Testis (tissue), 2 donors: ENCODE measurements at regions not wholly inside any gene's neighbourhood (a gene's known extent, or its start where the extent isn't known, plus 50 kb on each side); places are given as distances from the start of the nearest gene placed in this dataset.

Experiments
- DNase-seq: peaks from one replicate; pipeline ENCODE4 v3.0.0-alpha.2; 2019
- H3K27ac ChIP-seq, 2 donors: fragments of 200-600 bp; sonication (generic); one replicate each; pipeline ENCODE4 v1.5.1; 2019
- H3K27me3 ChIP-seq: fragments of 200-600 bp; sonication (generic); one replicate; pipeline ENCODE4 v1.5.1; 2019
- H3K36me3 ChIP-seq: fragments of 200-600 bp; sonication (generic); one replicate; pipeline ENCODE4 v1.5.1; 2017; ENCODE audit warnings: low read depth; ENCODE audit errors: missing control alignments
- H3K4me1 ChIP-seq: fragments of 200-600 bp; sonication (generic); one replicate; pipeline ENCODE4 v1.5.1; 2019
- H3K4me3 ChIP-seq, 2 donors: fragments of 200-600 bp; sonication (generic); one replicate each; pipeline ENCODE4 v1.5.1; 2017 to 2019
- H3K9me3 ChIP-seq: fragments of 200-600 bp; sonication (generic); one replicate; pipeline ENCODE4 v1.5.1; 2017
- CTCF ChIP-seq, 3 experiments: fragments of 450-650 bp in 2 of 3; fragments of 200-600 bp in 1 of 3; sonication (generic) in 1 of 3; IDR thresholded peaks; one replicate each; pipeline ENCODE4 v1.5.1; 2016 to 2019; ENCODE audit warnings: antibody characterized with exemption in 3 of 3, mild to moderate bottlenecking in 2 of 3, moderate library complexity in 1 of 3
- POLR2A ChIP-seq: fragments of 450-650 bp; IDR thresholded peaks from one replicate; pipeline ENCODE4 v1.6.1; 2017; ENCODE audit warnings: antibody characterized with exemption, mild to moderate bottlenecking, moderate library complexity
- WGBS, 2 donors: methylation state at CpG; one replicate each; pipeline ENCODE4 v1.1.5; 2018; 5-methylcytosine and 5-hydroxymethylcytosine counted together
- intact Hi-C: fragments of 100-400 bp; cut with DNase I; formaldehyde crosslinking; loops from one replicate; pipeline ENCODE4 v1.15.1; 2023; ENCODE audit warnings: low total_unique reads
- small RNA-seq, 2 donors: library from RNA; depleted of rRNA; stranded (forward); fragments of <200 nt; gene quantifications; one replicate each; pipeline ENCODE3, GENCODE V24; 2016

GRCh38 chr2:121165038-121165542 lies 119.9 kb downstream of the TFCP2L1 start:
- Histone ChIP-seq H3K27me3 (no peaks in the 10 kb centered on the region), H3K9me3 (no peaks in the 10 kb centered on the region), H3K4me1 (no peaks in the 10 kb centered on the region), H3K27ac (no peak overlapping the region), H3K4me3 (no peak overlapping the region), H3K36me3 (no peaks in the 10 kb centered on the region)
- intact Hi-C loops = no loop called here
- DNase-seq = no peak
- WGBS, 2 donors = 90 to 91% methylated on average over 1 of the region's 1 CpG
- TF ChIP-seq POLR2A (no peak), CTCF (IDR thresholded peaks at IDR 0.05) (no peak)

Small RNA genes in the stretch of these regions (small RNA-seq; reads per million reads assigned to genes)
- 0 reads per million in 2 donors for gene RF00019
